Breast epithelium (tissue), 3 donors: ENCODE measurements at regions not wholly inside any gene's neighbourhood (a gene's known extent, or its start where the extent isn't known, plus 50 kb on each side); places are given as distances from the start of the nearest gene placed in this dataset.

Experiments
- POLR2A ChIP-seq: fragments of 450-650 bp; IDR thresholded peaks from one replicate; pipeline ENCODE4 v1.6.1; 2016; ENCODE audit warnings: antibody characterized with exemption, mild to moderate bottlenecking, moderate library complexity
- POLR2AphosphoS5 ChIP-seq, 3 donors: sonication (generic); formaldehyde crosslinking; IDR thresholded peaks; one replicate each; pipeline ENCODE4 v1.6.1; 2017; ENCODE audit warnings: antibody characterized with exemption in 3 of 3
- TF ChIP-seq, protein P1 (sequence below), 3 donors: fragments of 450-650 bp; IDR thresholded peaks; one replicate each; pipeline ENCODE4 v1.5.1; 2016 to 2017; ENCODE audit warnings: antibody characterized with exemption in 3 of 3, mild to moderate bottlenecking in 3 of 3, moderate library complexity in 3 of 3

DNA sequence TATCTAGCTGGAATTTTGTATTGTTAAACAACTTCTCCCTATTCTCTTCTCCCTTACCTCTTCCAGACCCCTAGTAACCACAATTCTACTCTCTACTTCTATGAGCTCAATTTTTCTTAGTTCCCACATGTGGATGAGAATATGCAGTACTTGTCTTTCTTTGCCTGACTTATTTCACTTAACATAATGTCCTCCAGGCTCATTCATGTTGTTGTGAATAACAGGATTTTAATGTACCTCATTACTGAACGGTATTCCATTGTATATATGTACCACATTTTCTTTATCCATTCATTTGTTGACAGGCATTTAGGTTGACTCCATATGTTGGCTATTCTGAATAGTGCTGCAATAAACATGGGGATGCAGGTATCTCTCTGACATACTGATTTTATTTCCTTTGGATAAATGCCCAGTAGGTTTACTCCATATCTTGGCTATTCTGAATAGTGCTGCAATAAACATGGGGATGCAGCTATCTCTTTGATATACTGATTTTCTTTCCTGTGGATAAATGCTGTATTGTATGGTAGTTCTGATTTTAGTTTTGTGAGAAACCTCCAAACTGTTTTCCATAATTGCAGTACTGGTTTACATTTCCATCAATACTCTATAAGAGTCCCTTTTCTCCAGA is 116.0 kb upstream of the INHBA start:
- no peak for TF ChIP-seq POLR2A
- no peak for TF ChIP-seq POLR2AphosphoS5 (IDR thresholded peaks at IDR 0.05)
- TF ChIP-seq, protein P1, sequence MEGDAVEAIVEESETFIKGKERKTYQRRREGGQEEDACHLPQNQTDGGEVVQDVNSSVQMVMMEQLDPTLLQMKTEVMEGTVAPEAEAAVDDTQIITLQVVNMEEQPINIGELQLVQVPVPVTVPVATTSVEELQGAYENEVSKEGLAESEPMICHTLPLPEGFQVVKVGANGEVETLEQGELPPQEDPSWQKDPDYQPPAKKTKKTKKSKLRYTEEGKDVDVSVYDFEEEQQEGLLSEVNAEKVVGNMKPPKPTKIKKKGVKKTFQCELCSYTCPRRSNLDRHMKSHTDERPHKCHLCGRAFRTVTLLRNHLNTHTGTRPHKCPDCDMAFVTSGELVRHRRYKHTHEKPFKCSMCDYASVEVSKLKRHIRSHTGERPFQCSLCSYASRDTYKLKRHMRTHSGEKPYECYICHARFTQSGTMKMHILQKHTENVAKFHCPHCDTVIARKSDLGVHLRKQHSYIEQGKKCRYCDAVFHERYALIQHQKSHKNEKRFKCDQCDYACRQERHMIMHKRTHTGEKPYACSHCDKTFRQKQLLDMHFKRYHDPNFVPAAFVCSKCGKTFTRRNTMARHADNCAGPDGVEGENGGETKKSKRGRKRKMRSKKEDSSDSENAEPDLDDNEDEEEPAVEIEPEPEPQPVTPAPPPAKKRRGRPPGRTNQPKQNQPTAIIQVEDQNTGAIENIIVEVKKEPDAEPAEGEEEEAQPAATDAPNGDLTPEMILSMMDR (IDR thresholded peaks at IDR 0.05), result no peak
